MM.1S (cell line): ENCODE measurements at regions not wholly inside any gene's neighbourhood (a gene's known extent, or its start where the extent isn't known, plus 50 kb on each side); places are given as distances from the start of the nearest gene placed in this dataset.

ENCODE experiments used
- CTCF ChIP-seq: fragments of 300-600 bp; sonication (generic); IDR thresholded peaks from 2 replicates; pipeline ENCODE4 v1.5.1; 2016; ENCODE audit warnings: antibody characterized with exemption, low read length, mixed read lengths
- EZH2 ChIP-seq: fragments of 300-600 bp; sonication (generic); optimal IDR thresholded peaks from 2 replicates; pipeline ENCODE3; 2017; ENCODE audit warnings: low read depth, mild to moderate bottlenecking, antibody characterized with exemption, low read length, mixed read lengths
- EZH2phosphoT487 ChIP-seq: fragments of 300-600 bp; sonication (generic); IDR thresholded peaks from 2 replicates; pipeline ENCODE4 v1.6.1; 2018; ENCODE audit warnings: antibody characterized with exemption, low read length

GRCh38 chr20:39660226-39660625 is 698.1 kb downstream of the DHX35 start:
- TF ChIP-seq CTCF (no peak), EZH2phosphoT487 (no peak), EZH2 (no peak)
